Femur (tissue), 1 donor: ENCODE measurements at regions not wholly inside any gene's neighbourhood (a gene's known extent, or its start where the extent isn't known, plus 50 kb on each side); places are given as distances from the start of the nearest gene placed in this dataset.
"Not testable (repeated sequence)": the region's sequence is repeated elsewhere in the genome, so short reads cannot be mapped to it uniquely, and the experiment has no call there.

Experiments used
- DNase-seq: peaks from one replicate; pipeline ENCODE4 v3.0.0-alpha.2; 2017

DNA sequence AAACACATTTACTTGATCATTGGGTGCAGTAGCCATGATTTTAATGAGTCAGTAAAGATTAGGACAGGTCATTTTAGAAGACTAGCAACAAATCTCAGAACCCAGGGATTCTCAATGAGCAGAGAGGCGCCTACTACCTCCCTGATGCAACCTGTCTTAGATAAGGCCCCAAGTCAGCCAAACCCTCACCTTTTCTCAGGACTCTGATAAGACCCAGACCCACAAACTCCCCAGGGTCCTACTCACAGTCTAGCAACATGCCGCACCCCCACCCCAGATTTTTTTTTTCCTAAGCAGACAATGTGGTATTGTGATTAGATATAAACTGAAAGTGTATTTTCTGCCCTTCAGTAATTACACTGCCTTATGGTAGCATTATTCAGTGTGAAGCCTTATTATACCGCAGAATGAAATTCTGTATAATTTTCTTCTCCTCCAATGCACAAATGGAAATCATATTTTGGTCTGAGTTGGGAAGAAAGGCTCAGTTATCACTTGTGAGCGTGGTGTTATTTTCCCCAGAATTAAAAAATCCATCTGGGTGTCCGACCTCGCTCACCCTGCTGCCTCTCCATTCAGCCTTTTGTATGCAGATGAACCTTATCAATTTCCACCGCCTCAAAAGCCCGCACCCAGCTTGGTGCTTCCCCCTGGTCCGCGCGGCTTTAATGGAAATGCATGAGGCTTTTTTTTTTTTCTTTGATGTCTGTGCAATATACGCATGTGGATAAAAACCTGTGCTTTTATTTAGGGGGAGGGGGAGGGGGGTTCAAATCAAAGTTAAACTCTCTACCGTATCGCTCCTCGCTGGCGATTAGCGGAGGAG is 122.0 kb upstream of the SOX14 start:
- no peak for DNase-seq

DNA sequence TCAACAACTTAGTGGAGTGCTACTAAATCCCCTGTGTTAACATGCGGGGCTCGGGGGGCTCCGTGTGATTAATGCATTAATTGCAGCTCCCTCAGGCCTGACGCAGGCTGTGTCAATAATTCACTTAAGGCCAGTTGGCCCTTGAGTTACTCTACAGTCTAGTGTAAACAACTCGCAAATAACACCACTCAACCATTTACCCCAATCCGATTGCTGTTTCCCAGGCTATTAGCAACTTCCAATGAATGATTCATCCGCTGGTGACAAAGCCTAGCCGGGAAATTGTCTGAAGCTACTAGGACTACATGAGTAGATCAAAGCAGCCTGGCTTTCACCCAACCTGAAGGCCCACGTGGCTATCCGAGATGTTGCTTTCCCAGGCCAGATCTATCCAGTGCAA is 121.3 kb upstream of the SOX14 start:
- no peak for DNase-seq

DNA sequence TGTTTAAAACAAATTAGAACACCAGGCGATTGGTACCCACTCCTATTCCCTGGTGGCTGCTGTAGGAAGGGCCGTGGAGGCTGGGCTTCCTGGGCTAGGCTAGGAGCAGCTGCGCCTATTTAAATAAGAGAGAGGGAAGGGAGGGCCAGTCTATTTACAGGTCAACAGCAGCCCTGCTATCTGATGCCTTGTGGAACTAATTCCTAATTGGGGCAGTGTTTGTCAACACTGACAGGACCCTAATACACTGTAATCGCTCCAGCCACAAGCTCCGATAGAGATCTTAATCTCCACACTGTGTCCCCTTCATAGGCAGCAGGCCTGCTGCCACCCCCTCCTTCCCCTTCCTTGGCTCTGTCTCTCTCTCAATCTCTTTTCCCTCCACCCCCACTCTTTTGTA is 116.9 kb upstream of the SOX14 start:
- no peak for DNase-seq

DNA sequence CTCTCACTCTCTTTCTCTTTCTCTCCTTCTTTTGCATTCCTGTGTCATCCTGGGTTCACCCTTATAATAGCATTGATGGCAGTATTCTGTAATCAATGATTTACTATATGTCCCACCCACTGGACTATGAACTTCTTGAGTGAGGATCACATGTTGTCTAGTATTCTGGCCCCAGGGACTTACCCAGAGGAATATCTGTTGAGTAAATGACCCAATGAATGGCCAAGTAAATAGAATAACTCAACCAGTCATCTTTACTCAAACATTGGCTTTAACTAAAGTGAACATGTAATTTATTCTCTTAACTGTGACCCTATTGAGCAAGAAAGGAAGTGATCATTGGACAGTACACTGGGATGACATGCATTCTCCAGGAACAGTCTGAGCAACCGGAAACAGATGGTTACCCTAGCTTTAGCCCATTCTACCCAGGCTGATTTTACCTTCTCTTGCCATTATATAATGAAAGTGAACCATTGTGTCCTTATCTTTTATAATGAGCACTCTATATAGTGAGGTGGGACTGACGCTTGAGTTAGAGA is 94.5 kb upstream of the SOX14 start:
- no peak for DNase-seq

DNA sequence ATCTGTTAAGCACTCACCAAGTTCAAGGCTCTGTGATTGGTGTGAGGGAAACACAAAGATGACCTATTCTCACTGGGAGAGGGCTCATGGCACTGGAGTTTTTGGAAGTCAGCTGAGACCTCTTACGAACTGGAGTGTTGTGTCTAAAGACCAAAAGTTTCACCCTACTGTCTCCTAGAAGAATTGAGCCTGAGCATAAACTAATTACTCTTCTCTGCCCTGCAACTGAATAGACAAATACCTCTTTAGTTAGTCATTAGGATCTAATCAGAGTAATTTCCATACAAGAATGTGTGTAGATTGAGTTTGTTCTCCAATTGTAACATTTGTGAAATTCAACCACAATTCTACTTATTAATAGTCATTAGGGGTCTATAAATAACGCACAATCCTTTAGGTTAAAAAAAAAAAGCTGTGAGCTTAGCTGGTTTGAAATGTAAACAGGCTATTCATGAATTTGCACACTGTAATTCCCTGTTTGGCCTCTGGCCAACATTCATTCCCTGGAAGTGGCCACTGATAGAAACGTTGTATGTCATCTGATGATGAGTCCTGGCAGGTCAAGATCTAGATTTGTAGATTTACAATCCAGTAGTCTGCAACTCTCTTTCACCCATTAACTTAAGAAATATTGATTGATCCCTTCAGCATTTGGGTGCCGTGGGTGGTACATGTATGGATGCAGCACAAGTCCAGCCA is 76.8 kb upstream of the SOX14 start:
- DNase-seq, result no peak

DNA sequence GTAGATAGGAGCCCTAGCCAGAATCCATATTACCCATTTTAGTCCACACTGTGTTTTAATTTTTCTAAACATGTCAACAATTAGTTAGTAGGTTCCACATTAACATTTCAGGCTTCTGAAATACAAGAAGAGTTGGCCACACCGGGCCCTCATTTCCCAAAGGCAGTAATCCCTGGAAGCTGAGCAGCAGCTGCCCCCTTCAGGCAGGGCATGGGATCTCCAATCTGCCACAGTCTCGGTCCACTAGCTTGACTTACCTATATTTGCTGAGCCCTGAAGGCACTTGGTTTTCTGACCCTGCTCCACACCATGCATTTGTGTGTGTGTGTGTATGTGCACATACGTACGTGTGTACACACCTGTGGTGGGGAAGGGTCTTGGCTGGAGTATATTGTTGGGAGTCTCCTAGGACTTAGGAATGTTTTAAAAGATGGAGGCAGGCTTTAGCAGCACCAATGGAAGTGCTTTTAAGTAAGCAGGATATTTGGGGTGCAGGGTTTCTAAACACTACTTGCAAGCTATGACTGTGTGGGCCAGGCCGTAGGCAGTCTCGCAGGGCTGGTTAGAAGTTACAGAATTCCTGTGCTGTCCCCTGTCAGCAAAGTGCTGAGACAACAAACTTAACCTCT is 71.2 kb upstream of the SOX14 start:
- no peak for DNase-seq

DNA sequence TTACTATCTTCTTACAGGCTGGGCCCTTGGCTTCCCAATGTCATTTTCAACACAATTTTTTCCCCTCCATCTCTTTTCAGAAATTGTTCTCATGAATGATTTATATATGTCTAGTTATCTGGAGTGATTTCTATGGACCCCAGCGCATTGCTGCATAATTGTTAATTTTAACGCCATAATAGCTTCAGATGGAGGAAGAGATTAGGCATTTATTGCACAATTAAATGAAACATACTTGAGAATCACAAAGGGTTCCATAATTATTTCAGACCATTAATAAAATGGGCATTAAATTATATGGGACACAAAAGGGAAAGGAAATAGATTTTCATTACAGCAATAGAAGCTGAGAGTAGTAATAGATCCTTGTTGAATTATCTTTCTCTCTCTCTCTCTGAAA is 70.3 kb upstream of the SOX14 start:
- DNase-seq, result no peak

DNA sequence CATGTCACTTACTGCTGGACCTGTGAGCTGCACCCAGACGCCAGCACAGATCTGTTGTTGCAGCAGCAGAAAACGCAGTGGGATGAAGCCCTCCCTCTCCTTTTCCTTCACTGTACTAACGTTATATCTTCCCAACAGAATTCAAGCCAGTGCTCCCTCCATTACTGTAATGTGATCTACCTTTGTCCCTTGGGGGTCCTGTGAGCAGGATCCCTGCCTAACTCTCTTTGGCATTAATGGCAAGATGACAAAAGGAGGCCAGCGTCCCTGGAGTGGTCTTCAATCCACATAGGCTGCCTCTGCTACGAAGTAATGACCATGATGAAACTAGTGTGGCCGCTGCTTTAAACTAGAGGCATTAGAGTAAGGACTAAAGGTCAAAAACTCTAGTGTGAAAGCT is 69.3 kb upstream of the SOX14 start:
- DNase-seq, result no peak

DNA sequence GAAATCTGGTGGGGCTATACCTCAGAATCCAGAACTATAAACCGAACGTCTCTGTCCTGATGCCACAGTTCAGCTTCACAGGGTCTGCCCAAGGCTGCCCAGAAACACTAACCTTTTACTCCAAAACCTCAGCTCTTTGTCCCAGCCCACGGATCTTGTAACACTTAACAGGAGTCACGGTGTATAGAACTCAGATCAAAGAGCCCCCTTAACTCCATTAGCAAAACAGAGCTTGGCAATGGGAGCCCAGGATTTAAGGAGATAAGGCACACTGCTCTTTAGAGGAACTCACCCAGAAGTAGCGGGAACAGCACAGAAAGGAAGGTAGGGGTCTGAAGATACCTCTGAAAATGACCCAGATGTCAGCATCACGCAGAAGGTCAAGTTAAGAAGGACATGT is 68.8 kb upstream of the SOX14 start:
- no peak for DNase-seq

DNA sequence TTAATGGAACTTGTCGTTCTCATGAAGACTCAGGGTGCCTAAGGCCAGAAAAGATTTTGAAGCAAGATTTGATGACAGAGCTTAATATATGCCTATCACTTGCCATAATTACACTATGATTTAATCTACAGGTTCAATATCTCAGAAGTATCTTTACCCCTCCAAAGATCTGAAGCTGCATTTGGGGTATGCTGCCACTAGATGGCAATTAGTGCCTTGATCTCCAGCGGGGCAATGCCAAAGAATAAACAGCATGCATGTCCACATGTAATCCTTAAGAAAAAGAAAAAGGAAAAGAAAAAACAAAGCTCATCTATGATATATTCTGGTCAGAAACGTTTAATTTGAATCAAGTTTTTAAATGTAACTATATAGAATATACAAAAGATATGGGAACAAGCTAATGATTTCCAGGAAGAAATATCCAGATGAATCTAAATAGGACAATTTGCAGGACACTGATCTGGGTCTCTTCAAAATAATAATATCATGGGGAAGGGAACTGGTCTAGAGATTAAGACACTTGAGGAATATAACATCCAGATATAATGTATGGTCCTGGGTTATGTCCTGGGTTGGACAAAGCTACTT is 55.0 kb upstream of the SOX14 start:
- no peak for DNase-seq

DNA sequence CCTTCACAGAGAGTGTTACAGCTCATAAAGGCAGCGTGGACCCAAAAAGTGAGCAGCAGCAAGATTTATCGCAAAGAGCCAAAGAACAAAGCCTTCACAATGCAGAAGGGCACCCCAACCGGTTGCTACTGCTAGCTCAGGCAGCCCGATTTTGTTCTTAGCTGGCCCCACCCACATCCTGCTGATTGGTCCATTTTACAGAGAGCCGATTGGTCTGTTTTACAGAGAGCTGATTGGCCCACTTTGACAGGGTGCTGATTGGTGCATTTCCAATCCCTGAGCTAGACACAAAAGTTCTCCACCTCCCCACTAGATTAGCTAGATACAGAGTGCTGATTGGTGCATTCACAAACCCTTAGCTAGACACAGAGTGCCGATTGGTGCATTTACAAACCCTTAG is 50.1 kb upstream of the SOX14 start:
- DNase-seq, result not testable (repeated sequence)
